MM.1S (cell line): ENCODE measurements at regions not wholly inside any gene's neighbourhood (a gene's known extent, or its start where the extent isn't known, plus 50 kb on each side); places are given as distances from the start of the nearest gene placed in this dataset.

Experiments
- DNase-seq: peaks from one replicate; pipeline ENCODE4 v3.0.0-alpha.2; 2015
- H2AFZ ChIP-seq: fragments of 300-600 bp; sonication (generic); 2 replicates; pipeline ENCODE4 v1.6.0; 2016; ENCODE audit warnings: antibody characterized with exemption, low read length
- H3F3A ChIP-seq: fragments of 300-600 bp; sonication (generic); 2 replicates; pipeline ENCODE4 v1.6.1; 2016; ENCODE audit warnings: mild to moderate bottlenecking, antibody characterized with exemption, low read length, moderate library complexity, mixed read lengths; ENCODE audit not compliant: insufficient read depth
- H3K27ac ChIP-seq: fragments of 300-600 bp; sonication (generic); 2 replicates; pipeline ENCODE4 v1.5.1; 2016; ENCODE audit warnings: mild to moderate bottlenecking, low read length
- H3K27me3 ChIP-seq: fragments of 300-600 bp; sonication (generic); replicated peaks from 2 replicates; pipeline ENCODE4 v1.6.0; 2016; ENCODE audit warnings: low read length; ENCODE audit not compliant: insufficient read depth
- H3K36me3 ChIP-seq: fragments of 300-600 bp; sonication (generic); replicated peaks from 2 replicates; pipeline ENCODE4 v1.6.1; 2016; ENCODE audit warnings: mild to moderate bottlenecking, low read length, mixed read lengths; ENCODE audit not compliant: insufficient read depth
- H3K4me1 ChIP-seq: fragments of 300-600 bp; sonication (generic); 2 replicates; pipeline ENCODE4 v1.6.1; 2016; ENCODE audit warnings: low read length, mixed read lengths
- H3K4me2 ChIP-seq: fragments of 300-600 bp; sonication (generic); 2 replicates; pipeline ENCODE4 v1.6.0; 2016; ENCODE audit warnings: low read depth, low read length
- H3K4me3 ChIP-seq: fragments of 300-600 bp; sonication (generic); 2 replicates; pipeline ENCODE4 v1.5.1; 2016; ENCODE audit warnings: low read length, mixed read lengths
- H3K79me2 ChIP-seq: fragments of 300-600 bp; sonication (generic); 2 replicates; pipeline ENCODE4 v1.6.1; 2016; ENCODE audit warnings: mixed run types, low read length, mixed read lengths
- H3K9ac ChIP-seq: fragments of 300-600 bp; sonication (generic); 2 replicates; pipeline ENCODE4 v1.6.1; 2016; ENCODE audit warnings: low read length, mixed read lengths
- H3K9me2 ChIP-seq: fragments of 300-600 bp; sonication (generic); replicated peaks from 2 replicates; pipeline ENCODE4 v1.6.1; 2016; ENCODE audit warnings: mild to moderate bottlenecking, low read length, mixed read lengths; ENCODE audit not compliant: insufficient read depth
- H3K9me3 ChIP-seq: fragments of 300-600 bp; sonication (generic); replicated peaks from 2 replicates; pipeline ENCODE4 v1.6.1; 2016; ENCODE audit warnings: mild to moderate bottlenecking, low read length, mixed read lengths; ENCODE audit not compliant: insufficient read depth
- H4K20me1 ChIP-seq: fragments of 300-600 bp; sonication (generic); 2 replicates; pipeline ENCODE4 v1.6.1; 2016; ENCODE audit warnings: mild to moderate bottlenecking, low read length, moderate library complexity, mixed read lengths; ENCODE audit not compliant: insufficient read depth
- EZH2 ChIP-seq: fragments of 300-600 bp; sonication (generic); optimal IDR thresholded peaks from 2 replicates; pipeline ENCODE3; 2017; ENCODE audit warnings: low read depth, mild to moderate bottlenecking, antibody characterized with exemption, low read length, mixed read lengths
- EZH2phosphoT487 ChIP-seq: fragments of 300-600 bp; sonication (generic); IDR thresholded peaks from 2 replicates; pipeline ENCODE4 v1.6.1; 2018; ENCODE audit warnings: antibody characterized with exemption, low read length
- TF ChIP-seq, protein P1 (sequence below): fragments of 300-600 bp; sonication (generic); IDR thresholded peaks from 2 replicates; pipeline ENCODE4 v1.5.1; 2016; ENCODE audit warnings: antibody characterized with exemption, low read length, mixed read lengths

DNA sequence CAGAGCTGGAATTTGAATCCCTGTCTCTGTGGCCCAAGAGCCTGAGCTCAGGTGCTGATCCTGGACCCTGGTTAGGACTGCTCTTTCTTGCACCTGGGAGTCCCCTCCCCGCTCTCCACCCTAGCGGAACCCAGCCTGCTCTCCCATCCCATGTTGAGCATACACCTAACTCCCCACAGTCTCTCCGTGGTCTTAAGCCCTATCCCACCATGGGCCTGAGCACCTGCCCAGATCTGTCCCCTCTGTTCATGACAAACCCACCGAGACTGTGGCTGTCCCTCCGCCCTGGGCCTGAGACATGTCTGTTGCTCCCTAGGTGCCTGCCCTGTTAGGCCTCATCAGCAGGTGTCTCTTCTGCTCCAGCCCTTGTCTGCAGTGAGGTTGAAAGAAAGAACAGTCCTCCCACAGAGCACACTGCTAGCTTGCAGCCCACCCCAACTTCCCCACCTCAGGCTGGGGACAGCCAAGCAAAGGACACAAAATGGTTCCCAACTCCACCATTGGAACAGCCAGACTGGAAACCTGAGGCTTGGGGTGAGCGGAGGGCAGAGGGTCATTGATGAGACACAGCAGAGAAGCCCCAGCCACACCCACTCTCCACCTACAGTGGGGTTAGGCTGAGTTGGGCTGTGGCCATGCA is 118.5 kb downstream of the MATN1 start:
- H3K79me2 ChIP-seq: no peaks in the 10 kb centered on the region
- no peaks in the 10 kb centered on the region for H3K4me1 ChIP-seq
- no peak for TF ChIP-seq EZH2
- TF ChIP-seq, protein P1, sequence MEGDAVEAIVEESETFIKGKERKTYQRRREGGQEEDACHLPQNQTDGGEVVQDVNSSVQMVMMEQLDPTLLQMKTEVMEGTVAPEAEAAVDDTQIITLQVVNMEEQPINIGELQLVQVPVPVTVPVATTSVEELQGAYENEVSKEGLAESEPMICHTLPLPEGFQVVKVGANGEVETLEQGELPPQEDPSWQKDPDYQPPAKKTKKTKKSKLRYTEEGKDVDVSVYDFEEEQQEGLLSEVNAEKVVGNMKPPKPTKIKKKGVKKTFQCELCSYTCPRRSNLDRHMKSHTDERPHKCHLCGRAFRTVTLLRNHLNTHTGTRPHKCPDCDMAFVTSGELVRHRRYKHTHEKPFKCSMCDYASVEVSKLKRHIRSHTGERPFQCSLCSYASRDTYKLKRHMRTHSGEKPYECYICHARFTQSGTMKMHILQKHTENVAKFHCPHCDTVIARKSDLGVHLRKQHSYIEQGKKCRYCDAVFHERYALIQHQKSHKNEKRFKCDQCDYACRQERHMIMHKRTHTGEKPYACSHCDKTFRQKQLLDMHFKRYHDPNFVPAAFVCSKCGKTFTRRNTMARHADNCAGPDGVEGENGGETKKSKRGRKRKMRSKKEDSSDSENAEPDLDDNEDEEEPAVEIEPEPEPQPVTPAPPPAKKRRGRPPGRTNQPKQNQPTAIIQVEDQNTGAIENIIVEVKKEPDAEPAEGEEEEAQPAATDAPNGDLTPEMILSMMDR: no peak
- no peak for TF ChIP-seq EZH2phosphoT487
- no peak overlapping the region for H3K4me3 ChIP-seq
- H3K27ac ChIP-seq: no peak overlapping the region
- H3K27me3 ChIP-seq: peaks cover 98% of the 10 kb centered on the region
- H4K20me1 ChIP-seq: no peaks in the 10 kb centered on the region
- H3K9me2 ChIP-seq: no peaks in the 10 kb centered on the region
- no peaks in the 10 kb centered on the region for H3K9me3 ChIP-seq
- DNase-seq: no peak
- no peaks in the 10 kb centered on the region for H3K36me3 ChIP-seq
- H2AFZ ChIP-seq: no peak overlapping the region
- no peaks in the 10 kb centered on the region for H3F3A ChIP-seq
- H3K4me2 ChIP-seq: no peak overlapping the region
- no peak overlapping the region for H3K9ac ChIP-seq

DNA sequence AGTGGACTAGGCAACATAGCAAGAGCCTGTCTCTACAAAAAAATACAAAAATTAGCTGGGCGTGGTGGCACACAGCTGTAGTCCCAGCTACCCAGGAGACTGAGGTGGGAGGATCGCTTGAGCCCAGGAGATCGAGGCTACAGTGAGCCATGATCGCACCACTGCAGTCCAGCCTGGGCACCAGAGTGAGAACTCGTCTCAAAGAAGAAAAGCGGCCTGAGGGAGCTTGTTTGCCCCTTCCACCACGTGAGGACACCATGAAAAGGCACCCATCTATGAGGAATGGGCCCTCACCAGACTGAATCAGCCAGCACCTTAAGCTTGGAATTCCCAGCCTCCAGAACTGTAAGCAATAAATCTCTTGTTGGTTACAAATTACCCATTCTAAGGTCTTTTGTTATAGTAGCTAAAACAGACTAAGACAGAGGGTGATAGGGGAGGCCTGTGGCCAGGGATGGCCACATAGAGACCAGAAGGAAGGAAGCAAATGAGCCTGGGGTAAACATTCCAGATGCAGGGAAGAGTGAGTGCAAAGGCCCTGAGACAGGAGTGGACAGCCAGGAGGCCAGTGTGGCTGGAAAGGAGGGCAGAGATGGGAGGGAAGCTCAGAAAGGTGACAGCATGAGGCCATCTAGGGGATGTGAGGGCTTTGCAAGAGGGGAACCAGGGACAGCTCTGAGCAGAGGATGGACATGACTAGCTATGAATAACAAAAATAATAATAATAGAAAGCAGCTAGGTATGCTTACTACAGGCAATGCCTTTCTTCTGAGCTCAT is 120.1 kb downstream of the MATN1 start:
- H3F3A ChIP-seq: no peaks in the 10 kb centered on the region
- no peak overlapping the region for H3K4me2 ChIP-seq
- DNase-seq: no peak
- TF ChIP-seq, protein P1: no peak
- TF ChIP-seq EZH2phosphoT487 (no peak), EZH2 (no peak)
- H3K36me3 ChIP-seq: no peaks in the 10 kb centered on the region
- H3K4me3 ChIP-seq: no peak overlapping the region
- H3K9me2 ChIP-seq: no peaks in the 10 kb centered on the region
- H3K79me2 ChIP-seq: no peaks in the 10 kb centered on the region
- H3K27me3 ChIP-seq: peaks cover 98% of the 10 kb centered on the region
- no peaks in the 10 kb centered on the region for H3K4me1 ChIP-seq
- no peak overlapping the region for H3K9ac ChIP-seq
- H3K27ac ChIP-seq: no peak overlapping the region
- no peaks in the 10 kb centered on the region for H4K20me1 ChIP-seq
- H2AFZ ChIP-seq: no peak overlapping the region
- no peaks in the 10 kb centered on the region for H3K9me3 ChIP-seq

DNA sequence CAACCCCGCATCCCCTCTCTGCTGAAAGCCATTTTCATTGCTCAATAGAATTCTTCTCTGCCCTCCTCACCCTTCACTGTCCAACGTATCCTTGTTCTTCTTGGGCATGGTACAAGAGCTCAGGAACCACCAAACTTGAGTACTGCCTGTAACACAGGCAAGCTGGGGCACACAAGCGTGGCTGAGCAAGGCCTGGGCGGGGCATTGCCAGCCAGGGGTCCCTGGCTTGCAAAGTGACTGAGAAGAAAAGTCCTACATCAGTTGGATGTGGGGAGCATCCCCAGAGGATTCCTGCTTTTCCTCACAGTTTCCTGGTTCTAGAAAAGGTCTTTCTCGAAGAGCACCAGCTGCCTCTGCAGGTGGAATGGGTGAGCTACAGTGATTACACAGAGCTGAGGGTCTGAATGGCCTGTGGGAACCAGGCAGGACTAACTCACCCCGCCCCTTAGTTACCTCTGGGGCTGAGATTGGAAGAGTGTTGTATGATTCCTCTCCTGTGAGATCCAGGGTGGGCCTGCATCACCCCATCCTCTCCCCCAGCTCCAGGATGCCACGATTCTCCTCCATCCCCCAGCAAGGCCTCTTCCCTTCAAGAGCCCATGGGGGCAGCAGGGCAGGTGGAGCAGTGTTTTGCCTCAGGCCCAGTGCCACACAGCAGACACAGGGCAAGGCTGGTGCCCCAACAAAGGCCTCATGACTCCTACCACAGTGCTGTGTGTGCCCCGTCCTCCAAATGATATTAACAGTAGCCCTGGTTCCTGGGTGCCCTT is 121.9 kb downstream of the MATN1 start:
- DNase-seq: no peak
- no peaks in the 10 kb centered on the region for H4K20me1 ChIP-seq
- H2AFZ ChIP-seq: no peak overlapping the region
- H3F3A ChIP-seq: no peaks in the 10 kb centered on the region
- no peaks in the 10 kb centered on the region for H3K4me1 ChIP-seq
- H3K9me2 ChIP-seq: no peaks in the 10 kb centered on the region
- peaks cover 98% of the 10 kb centered on the region for H3K27me3 ChIP-seq
- no peaks in the 10 kb centered on the region for H3K79me2 ChIP-seq
- TF ChIP-seq EZH2phosphoT487 (no peak), EZH2 (no peak)
- TF ChIP-seq, protein P1: no peak
- no peaks in the 10 kb centered on the region for H3K9me3 ChIP-seq
- H3K4me2 ChIP-seq: no peak overlapping the region
- no peak overlapping the region for H3K27ac ChIP-seq
- H3K9ac ChIP-seq: no peak overlapping the region
- no peaks in the 10 kb centered on the region for H3K36me3 ChIP-seq
- no peak overlapping the region for H3K4me3 ChIP-seq
